Endothelial cell of umbilical vein (primary cell): ENCODE measurements at regions not wholly inside any gene's neighbourhood (a gene's known extent, or its start where the extent isn't known, plus 50 kb on each side); places are given as distances from the start of the nearest gene placed in this dataset.

ENCODE experiments used
- BruUV-seq: library from RNA; stranded (reverse); fragments of 400-500 nt; replicated peaks from 2 replicates; lab custom pipeline; 2021; lab: Mats Ljungman, UMichigan
- CTCF ChIA-PET: fragments of 300-600, 350-600 bp; sonication (Branson Sonifier 250); formaldehyde crosslinking; loops from one replicate; lab custom pipeline; 2021; ENCODE audit warnings: antibody characterized with exemption, inconsistent platforms; lab: Charles Lee
- POLR2A ChIA-PET: fragments of 300-600, 350-600 bp; sonication (Branson Sonifier 250); formaldehyde crosslinking; loops from one replicate; lab custom pipeline; 2021; ENCODE audit warnings: antibody characterized with exemption, inconsistent platforms; lab: Charles Lee
- DNase-seq: peaks from one replicate; pipeline ENCODE4 v3.0.0-alpha.2; 2011; ENCODE audit warnings: low read depth, low spot score
- FAIRE-seq: peaks from 2 replicates; lab custom pipeline; 2011; peaks lifted over from hg19 to GRCh38; lab: Jason Lieb, UNC
- H2AFZ ChIP-seq: 2 replicates; pipeline ENCODE4 v1.6.0; 2012; ENCODE audit warnings: low read depth, low read length, control low read depth, inconsistent platforms
- H3K27ac ChIP-seq: 2 replicates; pipeline ENCODE4 v1.5.1; 2011; ENCODE audit warnings: low read depth, mild to moderate bottlenecking, control low read depth, low read length, moderate library complexity; ENCODE audit not compliant: insufficient read depth
- H3K27me3 ChIP-seq, 2 experiments: 2 replicates each; pipeline versions ENCODE4 v1.6.0 to v1.6.1; 2011; ENCODE audit warnings: low read length in 2 of 2, mixed read lengths in 1 of 2; ENCODE audit not compliant: control insufficient read depth in 2 of 2, insufficient read depth in 2 of 2
- H3K36me3 ChIP-seq, 2 experiments: 2 replicates in 1 of 2; 3 replicates in 1 of 2; pipeline ENCODE4 v1.5.1; 2011; ENCODE audit warnings: low read length in 2 of 2, mild to moderate bottlenecking in 1 of 2, moderate library complexity in 1 of 2; ENCODE audit not compliant: control insufficient read depth in 2 of 2, insufficient read depth in 2 of 2; ENCODE audit errors: extremely low read depth in 1 of 2
- H3K4me1 ChIP-seq: 3 replicates; pipeline ENCODE4 v1.5.1; 2011; ENCODE audit warnings: mild to moderate bottlenecking, low read length; ENCODE audit not compliant: control insufficient read depth, insufficient read depth; ENCODE audit errors: extremely low read depth
- H3K4me2 ChIP-seq: 2 replicates; pipeline ENCODE4 v1.6.1; 2011; ENCODE audit warnings: low read length, control low read depth, mixed read lengths; ENCODE audit not compliant: insufficient read depth
- H3K4me3 ChIP-seq, 3 experiments: fragments of 200-600 bp in 1 of 3; sonication (generic), shearing (Covaris generic) in 1 of 3; replicated peaks in 1 of 3; 2 replicates each; pipeline ENCODE4 v1.5.1; 2011 to 2016; ENCODE audit warnings: control low read depth in 3 of 3, low read length in 3 of 3, mild to moderate bottlenecking in 2 of 3, inconsistent platforms in 1 of 3, low read depth in 1 of 3, moderate library complexity in 1 of 3; ENCODE audit not compliant: insufficient read depth in 1 of 3
- H3K79me2 ChIP-seq: 2 replicates; pipeline ENCODE4 v1.6.0; 2012; ENCODE audit warnings: low read length, inconsistent platforms; ENCODE audit not compliant: control insufficient read depth, insufficient read depth
- H3K9ac ChIP-seq: replicated peaks from 2 replicates; pipeline ENCODE3; 2011; ENCODE audit warnings: low read length, control low read depth; ENCODE audit not compliant: insufficient read depth; ENCODE audit errors: extremely low read depth
- H3K9me1 ChIP-seq: replicated peaks from 3 replicates; pipeline ENCODE4 v1.6.0; 2011; ENCODE audit warnings: mild to moderate bottlenecking, low read length; ENCODE audit not compliant: control insufficient read depth, insufficient read depth; ENCODE audit errors: extremely low read depth
- H3K9me3 ChIP-seq: replicated peaks from 2 replicates; pipeline ENCODE4 v1.5.1; 2012; ENCODE audit warnings: low read length, inconsistent platforms; ENCODE audit not compliant: control insufficient read depth, insufficient read depth
- H4K20me1 ChIP-seq: replicated peaks from 2 replicates; pipeline ENCODE3; 2011; ENCODE audit warnings: mild to moderate bottlenecking, low read length; ENCODE audit not compliant: control insufficient read depth, insufficient read depth; ENCODE audit errors: extremely low read depth
- EZH2 ChIP-seq: IDR thresholded peaks from 2 replicates; pipeline ENCODE4 v1.6.1; 2012; ENCODE audit warnings: borderline replicate concordance, low read depth, mild to moderate bottlenecking, moderate library complexity, low read length, inconsistent platforms; ENCODE audit not compliant: severe bottlenecking
- FOS ChIP-seq: IDR thresholded peaks from 2 replicates; pipeline ENCODE4 v1.6.1; 2011; ENCODE audit warnings: mild to moderate bottlenecking, low read length, moderate library complexity, borderline replicate concordance; ENCODE audit not compliant: insufficient read depth
- GATA2 ChIP-seq: IDR thresholded peaks from 2 replicates; pipeline ENCODE4 v1.7.0; 2011; ENCODE audit warnings: low read depth, mild to moderate bottlenecking, moderate library complexity, mixed read lengths, low read length; ENCODE audit not compliant: insufficient read length, insufficient read depth
- JUN ChIP-seq: IDR thresholded peaks from 2 replicates; pipeline ENCODE4 v1.6.1; 2011; ENCODE audit warnings: borderline replicate concordance, low read depth; ENCODE audit not compliant: insufficient read length, insufficient read depth
- MYC ChIP-seq: IDR thresholded peaks from one replicate; pipeline ENCODE4 v1.6.1; 2011; ENCODE audit warnings: mild to moderate bottlenecking, low read depth, low read length
- POLR2A ChIP-seq: IDR thresholded peaks from 2 replicates; pipeline ENCODE4 v1.6.1; 2012; ENCODE audit warnings: low read depth, mild to moderate bottlenecking, control low read depth, low read length
- POLR2AphosphoS5 ChIP-seq: IDR thresholded peaks from 2 replicates; pipeline ENCODE4 v1.6.1; 2012; ENCODE audit warnings: low read depth, mild to moderate bottlenecking, control low read depth, low read length, moderate library complexity; ENCODE audit not compliant: insufficient read depth
- dilution Hi-C: fragments of 300-500 bp; cut with MboI; formaldehyde crosslinking; loops from one replicate; pipeline ENCODE4 v1.15.0; 2019; ENCODE audit warnings: low sequenced_read_pairs; ENCODE audit not compliant: extremely low pct_ligation_motif_present
- intact Hi-C: fragments of 100-400 bp; cut with micrococcal nuclease; formaldehyde crosslinking; loops from one replicate; pipeline ENCODE4 v1.10.0; 2022
- TF ChIP-seq, protein P1 (sequence below), 2 donors: IDR thresholded peaks; 1 replicate in 1 of 2; 2 replicates in 1 of 2; pipeline ENCODE4 v1.5.1; 2011; ENCODE audit warnings: low read length in 2 of 2, mild to moderate bottlenecking in 2 of 2, moderate library complexity in 2 of 2, control low read depth in 1 of 2, inconsistent platforms in 1 of 2, low read depth in 1 of 2; ENCODE audit not compliant: insufficient read depth in 1 of 2; ENCODE audit errors: extremely low read depth in 1 of 2
- TF ChIP-seq, protein P2 (sequence below): IDR thresholded peaks from 2 replicates; pipeline ENCODE4 v1.6.1; 2011; ENCODE audit not compliant: insufficient read depth, insufficient read length

DNA sequence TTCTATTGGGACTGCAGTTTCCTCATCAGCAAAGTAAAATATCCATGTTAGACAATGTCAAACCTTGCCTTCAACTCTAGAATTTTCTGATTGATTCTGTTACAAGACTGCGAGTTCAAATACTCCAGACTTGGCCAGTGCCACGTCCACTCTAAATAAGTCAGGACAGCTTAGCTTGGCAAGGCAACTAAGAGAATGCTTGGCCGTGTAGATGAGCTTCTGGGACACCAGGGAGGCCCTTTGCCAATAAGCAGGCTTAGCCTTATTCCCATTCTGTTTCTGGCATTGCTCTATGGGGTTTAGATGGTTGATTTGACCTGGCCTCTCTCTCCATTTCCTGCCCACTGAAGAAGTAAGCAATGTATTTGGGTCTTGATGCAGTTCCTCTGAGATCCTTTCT, 218.1 kb upstream of the SIX2 start:
- ChIA-PET CTCF (no interaction called here), POLR2A (no interaction called here)
- no peaks in the 10 kb centered on the region for H3K9me3 ChIP-seq
- TF ChIP-seq, protein P1, sequence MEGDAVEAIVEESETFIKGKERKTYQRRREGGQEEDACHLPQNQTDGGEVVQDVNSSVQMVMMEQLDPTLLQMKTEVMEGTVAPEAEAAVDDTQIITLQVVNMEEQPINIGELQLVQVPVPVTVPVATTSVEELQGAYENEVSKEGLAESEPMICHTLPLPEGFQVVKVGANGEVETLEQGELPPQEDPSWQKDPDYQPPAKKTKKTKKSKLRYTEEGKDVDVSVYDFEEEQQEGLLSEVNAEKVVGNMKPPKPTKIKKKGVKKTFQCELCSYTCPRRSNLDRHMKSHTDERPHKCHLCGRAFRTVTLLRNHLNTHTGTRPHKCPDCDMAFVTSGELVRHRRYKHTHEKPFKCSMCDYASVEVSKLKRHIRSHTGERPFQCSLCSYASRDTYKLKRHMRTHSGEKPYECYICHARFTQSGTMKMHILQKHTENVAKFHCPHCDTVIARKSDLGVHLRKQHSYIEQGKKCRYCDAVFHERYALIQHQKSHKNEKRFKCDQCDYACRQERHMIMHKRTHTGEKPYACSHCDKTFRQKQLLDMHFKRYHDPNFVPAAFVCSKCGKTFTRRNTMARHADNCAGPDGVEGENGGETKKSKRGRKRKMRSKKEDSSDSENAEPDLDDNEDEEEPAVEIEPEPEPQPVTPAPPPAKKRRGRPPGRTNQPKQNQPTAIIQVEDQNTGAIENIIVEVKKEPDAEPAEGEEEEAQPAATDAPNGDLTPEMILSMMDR (IDR thresholded peaks at IDR 0.05; ENCODE audit: extremely low read depth in 1 of 2, insufficient read depth in 1 of 2, low read depth in 1 of 2, low read length in 2 of 2), result no peak
- TF ChIP-seq EZH2 (no peak), POLR2AphosphoS5 (no peak), JUN (no peak), FOS (no peak), GATA2 (no peak), POLR2A (no peak), MYC (no peak)
- TF ChIP-seq, protein P2, sequence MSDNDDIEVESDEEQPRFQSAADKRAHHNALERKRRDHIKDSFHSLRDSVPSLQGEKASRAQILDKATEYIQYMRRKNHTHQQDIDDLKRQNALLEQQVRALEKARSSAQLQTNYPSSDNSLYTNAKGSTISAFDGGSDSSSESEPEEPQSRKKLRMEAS, result no peak
- H3K27ac ChIP-seq, result no peak overlapping the region
- intact Hi-C loops, result no loop called here
- no peaks in the 10 kb centered on the region for H3K27me3 ChIP-seq
- no peak overlapping the region for H3K9ac ChIP-seq
- H3K4me2 ChIP-seq, result no peak overlapping the region
- no peak overlapping the region for H3K4me3 ChIP-seq
- no peaks in the 10 kb centered on the region for H3K9me1 ChIP-seq
- no peaks in the 10 kb centered on the region for H3K79me2 ChIP-seq
- peaks cover 3% of the 10 kb centered on the region for H3K4me1 ChIP-seq
- dilution Hi-C loops, result no loop called here
- DNase-seq (no peak), FAIRE-seq (no peak)
- BruUV-seq, result no TSS peak
- no peaks in the 10 kb centered on the region for H4K20me1 ChIP-seq
- no peaks in the 10 kb centered on the region for H3K36me3 ChIP-seq
- H2AFZ ChIP-seq, result no peak overlapping the region
